H9 (cell line): ENCODE measurements at regions not wholly inside any gene's neighbourhood (a gene's known extent, or its start where the extent isn't known, plus 50 kb on each side); places are given as distances from the start of the nearest gene placed in this dataset.

Experiments
- DNase-seq: peaks from one replicate; pipeline ENCODE4 v3.0.0-alpha.2; 2017
- H2AFZ ChIP-seq: one replicate; pipeline ENCODE4 v1.6.1; 2013; ENCODE audit warnings: mild to moderate bottlenecking, low read length, control low read depth, moderate library complexity
- H2AK5ac ChIP-seq: 2 replicates; pipeline ENCODE4 v1.6.1; 2013; ENCODE audit warnings: low read length, control low read depth, mixed read lengths; ENCODE audit not compliant: insufficient read length
- H2BK120ac ChIP-seq: one replicate; pipeline ENCODE4 v1.6.1; 2013; ENCODE audit warnings: low read depth, mild to moderate bottlenecking, low read length, control low read depth, inconsistent platforms; ENCODE audit not compliant: poor library complexity, severe bottlenecking
- H2BK12ac ChIP-seq: 2 replicates; pipeline ENCODE4 v1.6.1; 2013; ENCODE audit warnings: low read length, control low read depth, mixed read lengths, low read depth; ENCODE audit not compliant: insufficient read length
- H2BK15ac ChIP-seq: 2 replicates; pipeline ENCODE4 v1.6.1; 2013; ENCODE audit warnings: low read depth, low read length, control low read depth
- H2BK20ac ChIP-seq: one replicate; pipeline ENCODE4 v1.6.1; 2013; ENCODE audit warnings: low read depth, mild to moderate bottlenecking, low read length, control low read depth, inconsistent platforms; ENCODE audit not compliant: poor library complexity, severe bottlenecking
- H2BK5ac ChIP-seq: 2 replicates; pipeline ENCODE4 v1.6.1; 2013; ENCODE audit warnings: low read length, control low read depth, mixed read lengths; ENCODE audit not compliant: insufficient read length
- H3K14ac ChIP-seq: 2 replicates; pipeline ENCODE4 v1.6.1; 2013; ENCODE audit warnings: low read length, control low read depth; ENCODE audit not compliant: insufficient read depth
- H3K18ac ChIP-seq: 2 replicates; pipeline ENCODE4 v1.6.1; 2013; ENCODE audit warnings: low read depth, mild to moderate bottlenecking, mixed read lengths, low read length, control low read depth; ENCODE audit not compliant: insufficient read length
- H3K23ac ChIP-seq: 2 replicates; pipeline ENCODE4 v1.6.1; 2013; ENCODE audit warnings: low read length, control low read depth, mixed read lengths, low read depth; ENCODE audit not compliant: insufficient read length
- H3K23me2 ChIP-seq: 2 replicates; pipeline ENCODE4 v1.6.1; 2013; ENCODE audit warnings: low read depth, mild to moderate bottlenecking, mixed read lengths, low read length, control low read depth; ENCODE audit not compliant: insufficient read length, poor library complexity, severe bottlenecking
- H3K27ac ChIP-seq: 2 replicates; pipeline ENCODE4 v1.5.1; 2013; ENCODE audit warnings: low read length, control low read depth, mixed read lengths, low read depth; ENCODE audit not compliant: insufficient read length
- H3K27me3 ChIP-seq: 2 replicates; pipeline ENCODE4 v1.6.1; 2013; ENCODE audit warnings: low read length, control low read depth, inconsistent platforms; ENCODE audit not compliant: insufficient read depth
- H3K4ac ChIP-seq: 2 replicates; pipeline ENCODE4 v1.6.1; 2013; ENCODE audit warnings: low read depth, mild to moderate bottlenecking, control low read depth, inconsistent platforms, low read length, moderate library complexity
- H3K4me1 ChIP-seq: 2 replicates; pipeline ENCODE4 v1.6.1; 2013; ENCODE audit warnings: low read length, control low read depth, inconsistent platforms; ENCODE audit not compliant: insufficient read depth
- H3K4me2 ChIP-seq: 2 replicates; pipeline ENCODE4 v1.6.1; 2013; ENCODE audit warnings: low read length, control low read depth, mixed read lengths; ENCODE audit not compliant: insufficient read length, insufficient read depth
- H3K56ac ChIP-seq: 2 replicates; pipeline ENCODE4 v1.6.1; 2013; ENCODE audit warnings: low read depth, mild to moderate bottlenecking, mixed read lengths, low read length, control low read depth; ENCODE audit not compliant: insufficient read length
- H3K79me1 ChIP-seq: 2 replicates; pipeline ENCODE4 v1.6.1; 2013; ENCODE audit warnings: low read depth, mild to moderate bottlenecking, moderate library complexity, low read length, control low read depth, inconsistent platforms; ENCODE audit not compliant: insufficient read depth, poor library complexity, severe bottlenecking
- H3K79me2 ChIP-seq: 2 replicates; pipeline ENCODE4 v1.6.1; 2013; ENCODE audit warnings: low read length, control low read depth, inconsistent platforms; ENCODE audit not compliant: insufficient read depth
- H3K9ac ChIP-seq: 2 replicates; pipeline ENCODE4 v1.6.1; 2013; ENCODE audit warnings: low read length, control low read depth, mixed read lengths; ENCODE audit not compliant: insufficient read length; ENCODE audit errors: extremely low read depth
- H3K9me3 ChIP-seq: one replicate; pipeline ENCODE4 v1.6.1; 2013; ENCODE audit warnings: low read depth, low read length, inconsistent platforms; ENCODE audit not compliant: control insufficient read depth
- H3T11ph ChIP-seq: one replicate; pipeline ENCODE4 v1.6.1; 2013; ENCODE audit warnings: mild to moderate bottlenecking, low read length, control low read depth, inconsistent platforms
- H4K20me1 ChIP-seq: one replicate; pipeline ENCODE4 v1.6.1; 2013; ENCODE audit not compliant: control insufficient read depth, insufficient read length, insufficient read depth
- H4K5ac ChIP-seq: 2 replicates; pipeline ENCODE4 v1.6.1; 2013; ENCODE audit warnings: low read depth, mild to moderate bottlenecking, mixed read lengths, low read length, control low read depth; ENCODE audit not compliant: insufficient read length
- H4K8ac ChIP-seq: replicated peaks from 2 replicates; pipeline ENCODE4 v1.6.1; 2013; ENCODE audit warnings: low read length, control low read depth, mixed read lengths, low read depth; ENCODE audit not compliant: insufficient read length
- H4K91ac ChIP-seq: 2 replicates; pipeline ENCODE4 v1.6.1; 2013; ENCODE audit warnings: low read depth, mild to moderate bottlenecking, moderate library complexity, mixed read lengths, low read length, control low read depth; ENCODE audit not compliant: insufficient read length
- H3K27ac Mint-ChIP-seq, 3 experiments: 2 replicates in 2 of 3; 3 replicates in 1 of 3; pipeline ENCODE4 v1.8.0; 2020 to 2021; ENCODE audit warnings: mixed read lengths in 3 of 3, mild to moderate bottlenecking in 1 of 3, moderate library complexity in 1 of 3
- H3K27me3 Mint-ChIP-seq: 2 replicates; pipeline ENCODE4 v1.8.0; 2021; ENCODE audit warnings: low read depth, mild to moderate bottlenecking, moderate library complexity, mixed read lengths
- H3K36me3 Mint-ChIP-seq, 3 experiments: 2 replicates in 2 of 3; 3 replicates in 1 of 3; pipeline ENCODE4 v1.8.0; 2020 to 2021; ENCODE audit warnings: low read depth in 3 of 3, mixed read lengths in 3 of 3; ENCODE audit not compliant: insufficient read depth in 1 of 3
- H3K4me1 Mint-ChIP-seq, 2 experiments: 2 replicates each; pipeline ENCODE4 v1.8.0; 2020; ENCODE audit warnings: mixed read lengths in 2 of 2
- H3K4me3 Mint-ChIP-seq, 2 experiments: 2 replicates in 1 of 2; 3 replicates in 1 of 2; pipeline ENCODE4 v1.8.0; 2020 to 2021; ENCODE audit warnings: mild to moderate bottlenecking in 2 of 2, mixed read lengths in 2 of 2, moderate library complexity in 1 of 2
- H3K9me3 Mint-ChIP-seq, 2 experiments: 2 replicates in 1 of 2; 3 replicates in 1 of 2; pipeline ENCODE4 v1.8.0; 2020; ENCODE audit warnings: mild to moderate bottlenecking in 2 of 2, mixed read lengths in 2 of 2, moderate library complexity in 1 of 2
- CTCF ChIP-seq: fragments of 200-600 bp; sonication (generic); conservative IDR thresholded peaks from 3 replicates; pipeline ENCODE4 v1.8.0; 2021; ENCODE audit warnings: antibody characterized with exemption, mild to moderate bottlenecking
- WGBS: extraction: QIAGEN DNeasy Blood & Tissue Kit; methylation state at CpG from one replicate; pipeline ENCODE4 v1.1.7; 2013; ENCODE audit warnings: missing lambda C conversion rate, low lambda C conversion rate, mixed read lengths; ENCODE audit not compliant: insufficient read length; ENCODE audit errors: extremely low coverage; 5-methylcytosine and 5-hydroxymethylcytosine counted together

- H2BK20ac ChIP-seq: no peak overlapping the region
- H3K14ac ChIP-seq: no peak overlapping the region
- H3K79me1 ChIP-seq: no peaks in the 10 kb centered on the region
- WGBS: no CpG with 5 or more reads among the region's 5 CpGs
- no peak overlapping the region for H2AK5ac ChIP-seq
- no peak overlapping the region for H3K9ac ChIP-seq
- H4K8ac ChIP-seq: no peak overlapping the region
- H3T11ph ChIP-seq: no peak overlapping the region
- H3K56ac ChIP-seq: no peak overlapping the region
- Mint-ChIP-seq H3K4me3 (no peak overlapping the region), H3K27me3 (no peaks in the 10 kb centered on the region), H3K27ac (no peak overlapping the region), H3K4me1 (peaks cover 4% of the 10 kb centered on the region in 2 experiments), H3K36me3 (no peaks in the 10 kb centered on the region), H3K9me3 (no peaks in the 10 kb centered on the region)
- no peak overlapping the region for H3K4me2 ChIP-seq
- no peak overlapping the region for H3K27ac ChIP-seq
- H2BK12ac ChIP-seq: no peak overlapping the region
- no peak for DNase-seq
- no peak overlapping the region for H3K23ac ChIP-seq
- no peaks in the 10 kb centered on the region for H3K27me3 ChIP-seq
- no peak for TF ChIP-seq CTCF
- 0 out of 2 replicates have a peak, but pooled peaks cover 2% of the 10 kb centered on the region for H3K4me1 ChIP-seq
- H3K79me2 ChIP-seq: no peaks in the 10 kb centered on the region
- no peak overlapping the region for H2BK5ac ChIP-seq
- H4K20me1 ChIP-seq: no peaks in the 10 kb centered on the region
- no peaks in the 10 kb centered on the region for H3K23me2 ChIP-seq
- no peaks in the 10 kb centered on the region for H3K9me3 ChIP-seq
- H4K5ac ChIP-seq: no peak overlapping the region
- no peak overlapping the region for H2BK15ac ChIP-seq
- H2BK120ac ChIP-seq: no peak overlapping the region
- H2AFZ ChIP-seq: no peak overlapping the region
- no peak overlapping the region for H4K91ac ChIP-seq
- H3K4ac ChIP-seq: no peak overlapping the region
- no peak overlapping the region for H3K18ac ChIP-seq
Observed at GRCh38 chr7:125511310-125511709, 581.7 kb upstream of the POT1 start.
